SJSA1 (cell line): ENCODE measurements at regions not wholly inside any gene's neighbourhood (a gene's known extent, or its start where the extent isn't known, plus 50 kb on each side); places are given as distances from the start of the nearest gene placed in this dataset.

Source experiments
- DNase-seq, 2 experiments: peaks; one replicate each; pipeline ENCODE4 v3.0.0-alpha.2; 2015 to 2020; ENCODE audit warnings: low spot score in 2 of 2, low read depth in 1 of 2
- H3K27ac ChIP-seq: fragments of 250-450 bp; sonication (Bioruptor Pico); 2 replicates; pipeline ENCODE4 v1.5.1; 2020; ENCODE audit warnings: mild to moderate bottlenecking, moderate library complexity
- H3K27me3 ChIP-seq: fragments of 250-450 bp; sonication (Bioruptor Pico); replicated peaks from 2 replicates; pipeline ENCODE4 v1.5.1; 2020; ENCODE audit warnings: mild to moderate bottlenecking, moderate library complexity
- H3K36me3 ChIP-seq: fragments of 250-450 bp; sonication (Bioruptor Pico); 2 replicates; pipeline ENCODE4 v1.5.1; 2020; ENCODE audit warnings: mild to moderate bottlenecking
- H3K4me1 ChIP-seq: fragments of 250-450 bp; sonication (Bioruptor Pico); replicated peaks from 2 replicates; pipeline ENCODE4 v1.6.1; 2021; ENCODE audit warnings: mild to moderate bottlenecking
- H3K4me3 ChIP-seq: fragments of 250-450 bp; sonication (Bioruptor Pico); 2 replicates; pipeline ENCODE4 v1.5.1; 2020; ENCODE audit warnings: mild to moderate bottlenecking
- H3K9me3 ChIP-seq: fragments of 250-450 bp; sonication (Bioruptor Pico); replicated peaks from 2 replicates; pipeline ENCODE4 v1.5.1; 2020; ENCODE audit warnings: mild to moderate bottlenecking

- no peak overlapping the region for H3K27ac ChIP-seq
- DNase-seq = no peak
- no peaks in the 10 kb centered on the region for H3K4me1 ChIP-seq
- H3K4me3 ChIP-seq = no peak overlapping the region
- no peaks in the 10 kb centered on the region for H3K9me3 ChIP-seq
- no peaks in the 10 kb centered on the region for H3K36me3 ChIP-seq
- H3K27me3 ChIP-seq = peaks cover 15% of the 10 kb centered on the region
These were observed 154.1 kb upstream of the PDE10A start for GRCh38 chr6:165817148-165817547.

GRCh38 chr6:165814679-165815078 is 151.6 kb upstream of the PDE10A start:
- H3K4me1 ChIP-seq = no peaks in the 10 kb centered on the region
- H3K27ac ChIP-seq = no peak overlapping the region
- peaks cover 6% of the 10 kb centered on the region for H3K27me3 ChIP-seq
- no peaks in the 10 kb centered on the region for H3K36me3 ChIP-seq
- H3K4me3 ChIP-seq = no peak overlapping the region
- no peak for DNase-seq
- no peaks in the 10 kb centered on the region for H3K9me3 ChIP-seq

GRCh38 chr6:165811512-165811911 is 148.5 kb upstream of the PDE10A start:
- Histone ChIP-seq H3K4me1 (no peaks in the 10 kb centered on the region), H3K9me3 (no peaks in the 10 kb centered on the region), H3K27ac (no peak overlapping the region), H3K4me3 (no peak overlapping the region), H3K27me3 (peaks cover 6% of the 10 kb centered on the region; the same call in 1 of the 2 replicates), H3K36me3 (no peaks in the 10 kb centered on the region)
- DNase-seq = no peak

DNA sequence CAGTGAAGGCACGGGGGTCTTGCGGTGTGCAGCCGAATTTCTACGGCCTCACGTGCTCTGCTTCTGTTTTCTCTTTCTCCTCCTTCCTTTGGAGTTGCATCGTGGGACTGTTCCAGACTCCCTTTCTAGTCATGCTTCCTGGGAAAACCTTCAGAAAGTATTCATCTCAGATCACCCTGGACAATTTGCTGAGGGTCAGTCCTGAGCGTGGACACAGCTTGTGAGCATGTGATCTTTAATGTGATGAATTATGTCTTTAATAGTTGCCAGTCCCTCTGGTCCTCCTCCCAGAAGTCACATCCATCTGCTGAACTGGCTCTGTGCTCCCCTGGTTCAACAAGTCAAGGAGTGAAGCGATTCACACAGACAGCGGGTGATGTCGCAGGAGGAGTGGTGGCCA is 145.0 kb upstream of the PDE10A start:
- Histone ChIP-seq H3K36me3 (no peaks in the 10 kb centered on the region), H3K27me3 (peaks cover 19% of the 10 kb centered on the region), H3K4me1 (no peaks in the 10 kb centered on the region), H3K9me3 (no peaks in the 10 kb centered on the region), H3K27ac (no peak overlapping the region), H3K4me3 (no peak overlapping the region)
- no peak for DNase-seq

- no peak overlapping the region for H3K27ac ChIP-seq
- no peaks in the 10 kb centered on the region for H3K9me3 ChIP-seq
- no peaks in the 10 kb centered on the region for H3K4me1 ChIP-seq
- H3K4me3 ChIP-seq = no peak overlapping the region
- no peaks in the 10 kb centered on the region for H3K36me3 ChIP-seq
- DNase-seq = no peak
- H3K27me3 ChIP-seq = peaks cover 21% of the 10 kb centered on the region
These were observed 144.4 kb upstream of the PDE10A start for GRCh38 chr6:165807249-165807960.

DNA sequence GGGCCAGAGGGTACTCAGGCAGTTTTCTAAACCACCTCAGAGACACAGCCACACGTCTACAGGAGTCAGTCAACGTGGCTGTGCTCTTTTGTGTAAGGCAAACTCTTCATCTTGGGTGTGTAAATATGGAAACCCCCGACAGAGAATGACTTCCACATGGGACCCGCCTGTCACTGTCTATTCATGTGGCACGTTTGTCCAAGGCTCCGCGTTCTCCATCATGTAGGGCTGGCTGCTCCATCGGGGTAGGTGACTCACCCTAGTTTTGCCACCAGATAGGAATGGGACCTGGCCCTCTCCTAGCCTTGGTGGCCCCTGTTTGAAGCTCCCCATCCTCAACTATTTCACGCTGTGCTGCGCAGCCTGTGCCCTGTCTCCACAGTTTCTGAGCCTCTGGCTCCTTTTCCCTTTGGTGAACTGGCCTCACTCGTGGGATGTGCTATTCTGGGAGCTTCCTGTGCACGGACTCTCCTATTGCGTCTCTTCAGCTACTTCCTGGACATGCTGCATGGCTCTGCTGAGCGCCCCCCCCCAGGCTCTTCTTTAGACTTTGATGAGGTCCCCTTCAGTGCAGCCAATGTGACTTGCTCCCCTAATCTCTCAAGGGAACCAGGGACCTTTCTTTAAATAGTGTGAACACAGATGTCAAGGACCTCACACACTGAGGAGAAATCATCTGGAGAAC is 143.2 kb upstream of the PDE10A start:
- Histone ChIP-seq H3K27me3 (peaks cover 21% of the 10 kb centered on the region; the same call in 1 of the 2 replicates), H3K4me3 (no peak overlapping the region), H3K9me3 (no peaks in the 10 kb centered on the region), H3K27ac (no peak overlapping the region), H3K36me3 (no peaks in the 10 kb centered on the region), H3K4me1 (no peaks in the 10 kb centered on the region)
- no peak for DNase-seq

- H3K27me3 ChIP-seq = peaks cover 21% of the 10 kb centered on the region; the same call in 1 of the 2 replicates
- no peaks in the 10 kb centered on the region for H3K4me1 ChIP-seq
- no peak overlapping the region for H3K4me3 ChIP-seq
- DNase-seq = no peak
- H3K27ac ChIP-seq = no peak overlapping the region
- no peaks in the 10 kb centered on the region for H3K9me3 ChIP-seq
- no peaks in the 10 kb centered on the region for H3K36me3 ChIP-seq
These were observed 142.6 kb upstream of the PDE10A start for GRCh38 chr6:165805636-165806035.

GRCh38 chr6:165805067-165805555 is 142.1 kb upstream of the PDE10A start:
- H3K36me3 ChIP-seq = no peaks in the 10 kb centered on the region
- no peak overlapping the region for H3K27ac ChIP-seq
- no peak for DNase-seq
- H3K27me3 ChIP-seq = peaks cover 21% of the 10 kb centered on the region; the same call in 1 of the 2 replicates
- no peak overlapping the region for H3K4me3 ChIP-seq
- no peaks in the 10 kb centered on the region for H3K9me3 ChIP-seq
- no peaks in the 10 kb centered on the region for H3K4me1 ChIP-seq

- Histone ChIP-seq H3K4me1 (no peaks in the 10 kb centered on the region), H3K27ac (no peak overlapping the region), H3K27me3 (peaks cover 21% of the 10 kb centered on the region; the same call in 1 of the 2 replicates), H3K9me3 (no peaks in the 10 kb centered on the region), H3K36me3 (no peaks in the 10 kb centered on the region), H3K4me3 (no peak overlapping the region)
- peak in 1 of 2 experiments; percentile 6 for DNase-seq
These were observed 141.5 kb upstream of the PDE10A start for GRCh38 chr6:165804331-165805066.

DNA sequence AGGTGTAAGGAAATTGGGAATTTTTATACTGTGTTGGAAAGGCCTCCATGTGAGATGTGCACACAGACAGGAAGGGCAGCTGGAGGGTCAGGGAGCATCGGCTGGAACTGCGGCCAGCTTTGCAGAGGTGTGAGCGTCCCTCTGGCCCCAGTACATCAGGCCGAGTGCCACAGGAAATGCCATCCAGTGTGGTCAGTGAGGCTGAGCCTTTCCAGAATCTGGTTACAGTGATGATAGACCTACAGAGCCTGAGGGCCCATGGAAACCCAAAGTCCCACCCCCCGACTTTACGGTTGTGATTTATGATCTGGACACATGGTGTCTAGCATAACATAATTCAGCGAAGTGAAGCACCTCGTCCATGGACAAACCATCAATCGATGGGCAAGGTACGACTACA is 137.3 kb upstream of the PDE10A start:
- Histone ChIP-seq H3K4me3 (no peak overlapping the region), H3K9me3 (no peaks in the 10 kb centered on the region), H3K27ac (no peak overlapping the region), H3K36me3 (no peaks in the 10 kb centered on the region), H3K4me1 (no peaks in the 10 kb centered on the region), H3K27me3 (peaks cover 16% of the 10 kb centered on the region; the same call in 1 of the 2 replicates)
- DNase-seq = no peak

GRCh38 chr6:165799391-165800153 is 136.5 kb upstream of the PDE10A start:
- no peaks in the 10 kb centered on the region for H3K36me3 ChIP-seq
- H3K4me3 ChIP-seq = no peak overlapping the region
- no peaks in the 10 kb centered on the region for H3K4me1 ChIP-seq
- H3K9me3 ChIP-seq = no peaks in the 10 kb centered on the region
- no peak for DNase-seq
- H3K27me3 ChIP-seq = peaks cover 15% of the 10 kb centered on the region; the same call in 1 of the 2 replicates
- H3K27ac ChIP-seq = no peak overlapping the region

GRCh38 chr6:165798991-165799390 is 135.9 kb upstream of the PDE10A start:
- H3K4me1 ChIP-seq = no peaks in the 10 kb centered on the region
- no peak overlapping the region for H3K27ac ChIP-seq
- H3K4me3 ChIP-seq = no peak overlapping the region
- no peaks in the 10 kb centered on the region for H3K9me3 ChIP-seq
- H3K27me3 ChIP-seq = peaks cover 9% of the 10 kb centered on the region; the same call in 1 of the 2 replicates
- DNase-seq = no peak
- H3K36me3 ChIP-seq = no peaks in the 10 kb centered on the region

DNA sequence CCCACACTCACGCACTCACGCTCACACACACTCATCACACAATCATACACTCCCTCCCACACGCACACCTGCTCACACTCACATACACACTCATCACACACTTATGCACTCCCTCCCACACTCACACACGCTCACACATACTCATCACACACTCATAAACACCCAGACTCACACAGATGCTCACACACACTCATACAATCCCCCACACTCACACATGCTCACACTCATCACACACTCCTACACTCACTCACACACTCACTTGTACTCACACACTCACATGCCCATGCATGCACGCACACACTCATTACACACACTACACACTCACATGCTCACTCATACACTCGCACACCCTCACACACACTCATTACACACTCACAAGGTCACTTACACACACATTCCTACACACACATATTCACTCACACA is 131.1 kb upstream of the PDE10A start:
- H3K4me1 ChIP-seq = no peaks in the 10 kb centered on the region
- H3K4me3 ChIP-seq = no peak overlapping the region
- no peaks in the 10 kb centered on the region for H3K27me3 ChIP-seq
- no peaks in the 10 kb centered on the region for H3K9me3 ChIP-seq
- no peaks in the 10 kb centered on the region for H3K36me3 ChIP-seq
- DNase-seq = no peak
- no peak overlapping the region for H3K27ac ChIP-seq
